A172 (cell line): ENCODE measurements at regions not wholly inside any gene's neighbourhood (a gene's known extent, or its start where the extent isn't known, plus 50 kb on each side); places are given as distances from the start of the nearest gene placed in this dataset.
A peak's percentile ranks its signal among the peaks of the same experiment; 100 is the strongest.
"Not testable (repeated sequence)": the region's sequence is repeated elsewhere in the genome, so short reads cannot be mapped to it uniquely, and the experiment has no call there.

Source experiments
- DNase-seq: peaks from one replicate; pipeline ENCODE4 v3.0.0-alpha.2; 2015; ENCODE audit warnings: low spot score

- not testable (repeated sequence) for DNase-seq
Measured at GRCh38 chr22:25456300-25457043, 108.0 kb upstream of the GRK3 start.

GRCh38 chr22:25458631-25459030, 105.8 kb upstream of the GRK3 start:
- not testable (repeated sequence) for DNase-seq

GRCh38 chr22:25460682-25461081, 103.8 kb upstream of the GRK3 start:
- not testable (repeated sequence) for DNase-seq

- DNase-seq: no peak
Measured at GRCh38 chr22:25461301-25461700, 103.2 kb upstream of the GRK3 start.

GRCh38 chr22:25462474-25463346, 101.8 kb upstream of the GRK3 start:
- DNase-seq: peak; percentile 25

GRCh38 chr22:25463347-25463628, 101.2 kb upstream of the GRK3 start:
- not testable (repeated sequence) for DNase-seq

GRCh38 chr22:25464326-25464725, 100.1 kb upstream of the GRK3 start:
- DNase-seq: not testable (repeated sequence)

GRCh38 chr22:25465949-25466348, 98.5 kb upstream of the GRK3 start:
- no peak for DNase-seq

- DNase-seq: no peak
Measured at GRCh38 chr22:25472382-25472781, 92.1 kb upstream of the GRK3 start.

- no peak for DNase-seq
Measured at GRCh38 chr22:25475257-25476022, 89.0 kb upstream of the GRK3 start.

GRCh38 chr22:25477358-25477757, 87.1 kb upstream of the GRK3 start:
- no peak for DNase-seq

GRCh38 chr22:25478111-25478510, 86.4 kb upstream of the GRK3 start:
- no peak for DNase-seq

GRCh38 chr22:25478528-25478927, 85.9 kb upstream of the GRK3 start:
- DNase-seq: no peak

- not testable (repeated sequence) for DNase-seq
Measured at GRCh38 chr22:25480868-25481267, 83.6 kb upstream of the GRK3 start.

GRCh38 chr22:25482091-25482760, 82.2 kb upstream of the GRK3 start:
- DNase-seq: no peak

- DNase-seq: no peak
Measured at GRCh38 chr22:25482868-25483639, 81.4 kb upstream of the GRK3 start.

GRCh38 chr22:25483931-25484330, 80.5 kb upstream of the GRK3 start:
- DNase-seq: no peak

- no peak for DNase-seq
Measured at GRCh38 chr22:25484521-25485315, 79.8 kb upstream of the GRK3 start.

- peak; percentile 2 for DNase-seq
Measured at GRCh38 chr22:25485626-25486545, 78.6 kb upstream of the GRK3 start.
